ENCODE measurements at regions not wholly inside any gene's neighbourhood (a gene's known extent, or its start where the extent isn't known, plus 50 kb on each side); places are given as distances from the start of the nearest gene placed in this dataset.

GRCh38 chr14:85822236-85822635, 292.3 kb downstream of the FLRT2 start:
- TF ChIP-seq CTCF (IDR thresholded peaks at IDR 0.05; ENCODE audit: low read depth, low read length) (no peak), POLR2A (IDR thresholded peaks at IDR 0.05; ENCODE audit: extremely low read depth, insufficient read length) (no peak), MAX (IDR thresholded peaks at IDR 0.05; ENCODE audit: low read depth, low read length) (no peak)

Measured in NB4 (cell line).